PC-3 (cell line): ENCODE measurements at regions not wholly inside any gene's neighbourhood (a gene's known extent, or its start where the extent isn't known, plus 50 kb on each side); places are given as distances from the start of the nearest gene placed in this dataset.

Experiments used
- CTCF ChIP-seq: fragments of 300-600 bp; sonication (generic); conservative IDR thresholded peaks from 2 replicates; pipeline ENCODE4 v1.5.1; 2017; ENCODE audit warnings: antibody characterized with exemption, low read depth, mild to moderate bottlenecking, low read length
- EZH2 ChIP-seq: fragments of 300-600 bp; sonication (generic); IDR thresholded peaks from one replicate; pipeline ENCODE4 v1.6.1; 2017; ENCODE audit warnings: antibody characterized with exemption, mild to moderate bottlenecking, low read length; ENCODE audit not compliant: unreplicated experiment

- TF ChIP-seq EZH2: no peak
- TF ChIP-seq CTCF: no peak
Observed at GRCh38 chr6:98203170-98203806, 631.1 kb upstream of the POU3F2 start.
